Tibial nerve (tissue), 4 donors: ENCODE measurements at regions not wholly inside any gene's neighbourhood (a gene's known extent, or its start where the extent isn't known, plus 50 kb on each side); places are given as distances from the start of the nearest gene placed in this dataset.

ENCODE experiments used
- EP300 ChIP-seq, 2 donors: sonication (generic); formaldehyde crosslinking; IDR thresholded peaks; one replicate each; pipeline ENCODE4 v1.6.1; 2017; ENCODE audit warnings: antibody characterized with exemption in 2 of 2, mild to moderate bottlenecking in 1 of 2
- POLR2A ChIP-seq, 2 donors: fragments of 450-650 bp; IDR thresholded peaks; one replicate each; pipeline ENCODE4 v1.6.1; 2017; ENCODE audit warnings: antibody characterized with exemption in 2 of 2, mild to moderate bottlenecking in 2 of 2, moderate library complexity in 2 of 2
- TF ChIP-seq, protein P1 (sequence below), 5 experiments: fragments of 200-600 bp in 3 of 5; fragments of 450-650 bp in 2 of 5; sonication (generic) in 3 of 5; IDR thresholded peaks; one replicate each; pipeline ENCODE4 v1.5.1; 2016 to 2019; ENCODE audit warnings: antibody characterized with exemption in 5 of 5, mild to moderate bottlenecking in 3 of 5, moderate library complexity in 2 of 5

DNA sequence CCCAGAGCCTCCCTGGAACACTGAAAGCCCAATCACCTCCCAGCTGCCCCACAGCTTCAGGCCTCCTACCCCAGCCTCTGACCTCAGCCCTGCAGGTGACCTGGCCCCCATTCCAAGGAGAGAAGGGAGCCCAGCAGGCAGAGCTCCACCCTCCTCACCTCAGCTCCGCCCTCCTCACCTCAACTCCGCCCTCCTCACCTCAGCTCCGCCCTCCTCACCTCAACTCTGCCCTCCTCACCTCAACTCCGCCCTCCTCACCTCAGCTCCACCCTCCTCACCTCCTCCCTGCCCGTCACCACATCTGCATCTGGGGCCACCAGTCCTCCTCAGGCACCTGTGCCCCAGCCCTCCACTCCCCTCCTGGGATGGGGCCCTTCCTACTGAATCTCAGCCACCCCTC lies 112.2 kb upstream of the SFSWAP start:
- TF ChIP-seq, protein P1, sequence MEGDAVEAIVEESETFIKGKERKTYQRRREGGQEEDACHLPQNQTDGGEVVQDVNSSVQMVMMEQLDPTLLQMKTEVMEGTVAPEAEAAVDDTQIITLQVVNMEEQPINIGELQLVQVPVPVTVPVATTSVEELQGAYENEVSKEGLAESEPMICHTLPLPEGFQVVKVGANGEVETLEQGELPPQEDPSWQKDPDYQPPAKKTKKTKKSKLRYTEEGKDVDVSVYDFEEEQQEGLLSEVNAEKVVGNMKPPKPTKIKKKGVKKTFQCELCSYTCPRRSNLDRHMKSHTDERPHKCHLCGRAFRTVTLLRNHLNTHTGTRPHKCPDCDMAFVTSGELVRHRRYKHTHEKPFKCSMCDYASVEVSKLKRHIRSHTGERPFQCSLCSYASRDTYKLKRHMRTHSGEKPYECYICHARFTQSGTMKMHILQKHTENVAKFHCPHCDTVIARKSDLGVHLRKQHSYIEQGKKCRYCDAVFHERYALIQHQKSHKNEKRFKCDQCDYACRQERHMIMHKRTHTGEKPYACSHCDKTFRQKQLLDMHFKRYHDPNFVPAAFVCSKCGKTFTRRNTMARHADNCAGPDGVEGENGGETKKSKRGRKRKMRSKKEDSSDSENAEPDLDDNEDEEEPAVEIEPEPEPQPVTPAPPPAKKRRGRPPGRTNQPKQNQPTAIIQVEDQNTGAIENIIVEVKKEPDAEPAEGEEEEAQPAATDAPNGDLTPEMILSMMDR (IDR thresholded peaks at IDR 0.05), result no peak
- TF ChIP-seq POLR2A (IDR thresholded peaks at IDR 0.05) (no peak), EP300 (IDR thresholded peaks at IDR 0.05) (no peak)
